HG02943 (cell line): ENCODE measurements at regions not wholly inside any gene's neighbourhood (a gene's known extent, or its start where the extent isn't known, plus 50 kb on each side); places are given as distances from the start of the nearest gene placed in this dataset.
A peak's percentile ranks its signal among the peaks of the same experiment; 100 is the strongest.

ENCODE experiments used
- ATAC-seq: cut with Tn5 transposase; IDR thresholded peaks from one replicate; pipeline ENCODE4 v1.9.1; 2021; ENCODE audit warnings: mild to moderate bottlenecking, low read depth, moderate library complexity; ENCODE audit not compliant: unreplicated experiment

DNA sequence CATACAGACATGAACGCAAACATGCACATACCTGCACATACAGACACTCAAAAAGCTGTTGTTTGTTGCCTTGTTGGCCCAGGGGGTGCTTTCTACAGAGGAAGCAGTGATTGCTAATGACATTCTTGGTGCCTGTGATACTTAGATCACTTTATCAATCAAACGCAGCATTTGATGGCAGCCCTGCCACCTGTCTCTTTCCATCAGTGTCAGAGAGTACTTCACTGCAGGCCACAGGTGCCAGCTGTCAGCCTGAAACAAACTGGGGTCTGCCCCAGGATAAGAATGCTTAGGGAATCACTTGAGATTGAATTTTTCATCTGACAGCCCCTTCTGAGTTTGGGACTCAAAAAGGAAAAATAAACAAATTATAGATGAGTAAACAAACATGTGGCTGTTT lies 388.9 kb upstream of the SGCD start:
- no peak for ATAC-seq

DNA sequence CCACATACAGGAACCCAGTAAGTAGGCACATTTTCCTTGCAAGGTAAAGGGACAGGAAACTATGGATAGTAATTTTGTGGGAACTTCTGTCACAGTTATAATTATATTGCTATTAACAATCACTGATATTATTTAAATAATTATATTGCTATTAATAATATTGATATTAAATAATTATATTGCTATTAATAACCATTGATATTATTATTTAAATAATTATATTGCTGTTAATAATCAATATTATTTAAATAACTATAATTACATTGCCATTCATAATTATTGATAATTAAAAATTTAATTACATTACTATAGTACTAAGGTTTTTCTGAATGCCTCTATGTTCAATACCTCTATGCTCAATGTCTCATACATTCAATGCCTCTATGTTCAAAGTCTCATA lies 385.6 kb upstream of the SGCD start:
- no peak for ATAC-seq

DNA sequence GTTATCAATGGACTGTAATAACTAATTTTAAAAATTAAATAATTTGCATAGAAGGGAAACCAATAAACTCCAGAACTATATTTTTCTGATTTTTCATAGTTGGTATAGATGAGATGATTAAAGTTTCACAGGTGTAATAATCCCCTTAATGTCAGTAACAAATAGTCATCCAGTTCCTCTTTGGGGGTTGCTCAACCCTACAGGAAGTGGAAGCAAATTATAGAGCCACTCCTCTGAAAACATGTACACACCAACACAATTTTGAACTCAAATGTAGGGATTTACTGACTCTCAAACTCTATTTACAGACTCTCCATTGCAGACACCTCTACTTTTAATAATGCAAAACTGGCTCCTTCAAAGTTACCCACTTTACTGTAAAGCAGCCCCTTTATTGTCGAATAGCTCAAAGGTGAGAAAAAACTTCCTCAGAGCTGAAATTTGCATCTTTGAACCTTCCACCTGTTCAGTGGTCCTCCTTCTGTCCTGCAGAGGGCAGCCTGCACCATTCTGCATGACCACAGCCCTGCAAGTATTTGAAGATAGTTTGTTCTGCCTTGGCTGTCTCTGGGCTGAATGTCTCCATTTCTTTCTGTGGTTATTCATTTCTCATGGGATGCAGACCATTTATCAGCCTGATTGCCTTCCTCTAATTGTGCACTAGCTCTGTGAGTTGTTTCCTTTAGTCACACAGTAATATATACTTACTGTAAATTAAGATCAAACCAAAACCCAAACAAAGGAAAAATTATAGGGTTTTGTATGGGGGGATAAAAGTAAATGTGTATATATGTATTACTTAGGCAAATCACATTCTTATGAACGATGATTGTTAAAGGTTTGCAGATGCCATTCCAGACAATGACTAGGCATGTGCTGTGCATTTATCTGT lies 383.2 kb upstream of the SGCD start:
- peak; percentile 61 for ATAC-seq

DNA sequence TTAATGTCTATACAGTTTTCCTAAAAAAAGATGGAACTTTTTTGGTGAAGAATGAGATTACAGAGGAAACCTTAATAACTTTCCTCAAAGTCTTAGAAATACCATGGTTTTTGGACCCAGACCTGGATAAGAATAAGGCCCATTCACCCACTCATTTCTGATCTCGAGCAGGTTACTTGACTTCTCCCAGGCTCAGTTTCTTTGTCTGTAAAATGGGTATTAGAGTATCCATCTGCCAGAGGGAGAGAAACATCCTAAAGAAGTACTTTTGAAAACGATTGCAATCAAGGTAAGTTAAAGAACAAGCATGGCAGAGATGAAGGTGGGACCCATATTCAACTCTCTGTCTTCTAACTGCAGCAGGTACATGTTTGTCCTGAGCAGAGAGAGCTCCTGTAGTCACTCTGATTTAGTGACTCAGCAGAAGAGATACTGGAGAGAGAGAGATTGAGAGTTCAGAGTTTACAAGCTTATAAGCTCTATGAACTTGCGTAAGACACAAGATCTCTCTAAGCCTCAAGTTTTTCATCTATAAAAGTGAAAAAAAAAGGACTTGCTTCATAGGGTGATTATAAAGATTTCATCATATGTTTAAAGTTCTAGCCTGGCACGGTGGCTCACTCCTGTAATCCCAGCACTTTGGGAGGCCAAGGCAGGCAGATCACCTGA lies 379.4 kb upstream of the SGCD start:
- ATAC-seq, result no peak

DNA sequence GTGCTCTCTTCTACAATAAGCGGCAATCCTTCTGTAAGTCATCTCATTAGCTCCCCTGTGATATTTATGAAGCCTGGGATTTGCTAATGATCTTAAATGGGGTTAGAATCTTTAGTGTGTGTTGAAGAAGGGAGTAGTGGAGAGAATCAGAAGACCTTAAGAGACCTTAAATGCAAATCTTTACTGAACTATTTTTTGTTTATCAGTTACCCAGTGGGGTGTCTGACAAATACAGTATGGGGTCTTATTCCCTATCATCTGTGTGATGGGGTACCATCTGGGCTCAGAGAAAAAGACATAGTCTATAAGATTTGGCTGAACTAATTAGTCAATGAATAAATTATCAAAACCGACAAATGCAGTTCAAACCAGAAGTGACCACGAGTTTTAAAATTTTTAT lies 378.4 kb upstream of the SGCD start:
- ATAC-seq, result no peak

DNA sequence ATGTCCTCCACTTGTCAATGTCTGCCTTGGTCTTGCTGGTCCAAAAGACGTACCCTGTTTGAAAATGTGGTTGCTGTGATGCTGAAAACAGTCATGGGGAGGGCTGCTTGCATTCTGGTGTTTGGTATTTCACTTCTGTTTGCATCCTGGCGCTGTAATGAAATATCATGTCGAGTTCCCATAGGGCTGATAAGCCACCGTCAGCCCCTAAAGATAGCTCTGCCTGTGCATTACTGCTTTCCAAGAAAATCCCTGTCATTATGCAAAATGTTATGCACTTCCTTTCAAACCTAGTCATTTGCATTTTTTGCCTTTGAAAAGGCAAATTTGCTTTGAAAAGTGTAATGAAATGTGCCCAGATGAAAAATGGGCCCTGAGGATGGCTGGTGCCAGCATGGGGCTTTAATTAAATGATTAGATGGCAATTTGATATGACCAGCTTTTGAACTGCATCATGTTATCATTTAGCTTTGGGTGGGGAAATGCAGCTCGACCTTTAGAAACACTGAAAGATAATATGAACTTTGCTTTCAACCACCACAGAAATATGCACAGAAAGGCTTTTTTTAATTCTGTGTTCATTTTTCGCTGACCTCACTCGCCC lies 374.4 kb upstream of the SGCD start:
- no peak for ATAC-seq

DNA sequence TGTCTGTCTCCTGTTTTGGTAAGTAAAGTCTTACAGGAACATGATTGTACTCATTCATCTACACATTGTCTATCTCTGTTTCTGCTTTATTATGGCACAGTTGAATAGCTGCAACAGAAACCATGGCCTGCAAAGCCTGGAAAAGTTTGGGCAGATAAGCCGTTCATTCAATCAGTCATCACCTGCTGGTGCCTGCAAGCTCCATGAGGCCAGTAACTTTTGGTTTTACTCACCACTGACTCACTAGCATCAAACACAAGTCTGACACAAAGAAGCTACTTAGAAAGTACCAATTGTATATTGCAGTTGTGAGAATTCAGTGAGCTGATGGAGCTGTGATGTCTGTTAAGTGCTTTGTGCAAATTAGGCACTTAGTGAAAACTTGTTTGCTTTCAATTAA lies 373.6 kb upstream of the SGCD start:
- ATAC-seq, result no peak

DNA sequence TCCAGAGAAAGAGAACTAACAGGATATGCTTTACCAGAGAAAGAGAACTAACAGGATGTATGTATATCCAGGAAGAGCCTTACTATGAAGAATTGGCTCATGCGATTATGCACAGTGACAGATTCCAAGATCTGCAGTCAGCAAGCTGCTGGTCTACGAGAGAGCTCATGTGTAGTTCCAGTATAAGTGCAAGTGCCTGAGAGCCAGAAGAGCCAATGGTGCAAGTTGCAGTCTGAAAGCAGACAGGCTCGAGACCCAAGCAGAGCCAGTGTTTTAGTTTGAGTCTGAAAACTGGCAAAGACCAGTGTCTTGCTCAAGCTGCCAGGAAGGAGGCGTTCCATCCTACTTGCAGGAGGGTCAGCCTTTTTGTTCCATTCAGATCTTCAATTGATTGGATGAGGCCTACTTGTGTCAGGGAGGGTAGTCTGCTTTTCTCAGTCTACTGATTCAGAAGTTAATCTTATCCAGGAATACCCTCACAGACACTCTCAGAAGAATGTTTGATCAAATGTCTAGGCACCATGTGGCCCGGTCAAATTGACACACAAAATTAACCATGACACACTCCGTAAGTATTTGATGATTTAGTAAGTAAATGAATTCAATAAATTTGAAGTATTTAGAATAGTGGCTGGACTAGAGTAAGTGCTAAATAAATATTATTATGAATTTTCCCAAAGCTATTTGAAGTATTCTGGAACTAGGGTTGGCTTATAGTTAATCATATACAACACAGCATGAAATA lies 372.1 kb upstream of the SGCD start:
- ATAC-seq, result no peak

DNA sequence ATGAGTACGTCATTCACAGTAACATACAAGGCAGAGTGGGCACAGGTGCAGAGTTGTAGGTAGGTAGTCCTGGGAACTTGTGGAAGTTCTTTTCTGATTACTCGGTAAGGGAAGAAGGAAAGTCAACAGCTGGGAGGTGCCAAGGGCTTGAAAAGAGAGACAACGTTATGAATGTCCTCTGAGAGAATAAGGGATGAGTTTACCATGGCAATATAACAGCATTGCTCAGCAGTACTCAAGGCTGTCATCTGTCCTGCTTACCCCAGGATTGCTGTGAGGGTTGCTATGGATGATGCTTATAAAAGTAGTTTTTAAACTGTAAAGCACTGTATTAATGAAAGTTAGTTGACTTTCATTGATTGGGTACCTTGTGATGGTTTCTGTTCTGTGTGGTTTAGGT lies 369.1 kb upstream of the SGCD start:
- no peak for ATAC-seq

DNA sequence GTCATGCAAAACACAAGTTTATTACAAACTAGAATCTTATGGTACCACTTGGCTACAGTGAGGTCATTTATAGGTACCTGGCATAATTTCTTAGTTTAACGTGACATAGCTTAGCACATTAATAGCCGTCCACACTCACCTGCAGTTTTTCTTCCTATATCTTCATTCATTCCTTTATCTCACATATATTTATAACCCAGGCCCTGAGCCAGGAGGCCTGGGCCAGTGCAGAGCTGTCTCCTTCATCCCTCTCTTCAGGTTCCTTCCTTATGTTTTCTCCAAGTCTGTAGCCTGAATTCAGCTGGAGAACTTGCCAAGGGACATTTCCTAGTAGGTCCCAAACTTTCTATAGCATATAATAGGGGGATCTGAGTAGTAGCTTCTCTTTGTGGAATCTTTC lies 367.9 kb upstream of the SGCD start:
- no peak for ATAC-seq

DNA sequence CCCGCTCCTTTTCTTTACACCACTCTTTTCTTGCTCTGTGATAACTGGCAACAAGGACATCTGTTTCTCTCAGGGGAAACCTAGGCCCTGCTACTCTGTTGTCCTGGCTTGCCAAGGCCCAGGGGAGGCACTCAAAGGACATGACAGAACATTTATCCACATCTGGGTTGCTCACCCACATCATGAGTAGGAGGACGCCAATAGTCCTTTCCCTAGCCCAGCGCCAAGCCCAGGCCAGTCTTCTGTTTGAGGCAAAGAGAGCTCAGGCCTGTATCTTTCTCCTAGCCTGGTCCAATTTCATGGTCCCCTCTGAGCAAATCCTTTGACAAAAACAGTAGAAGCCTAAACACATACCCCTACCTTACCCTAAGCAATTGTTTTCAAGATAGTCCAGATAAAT lies 366.8 kb upstream of the SGCD start:
- ATAC-seq, result no peak

DNA sequence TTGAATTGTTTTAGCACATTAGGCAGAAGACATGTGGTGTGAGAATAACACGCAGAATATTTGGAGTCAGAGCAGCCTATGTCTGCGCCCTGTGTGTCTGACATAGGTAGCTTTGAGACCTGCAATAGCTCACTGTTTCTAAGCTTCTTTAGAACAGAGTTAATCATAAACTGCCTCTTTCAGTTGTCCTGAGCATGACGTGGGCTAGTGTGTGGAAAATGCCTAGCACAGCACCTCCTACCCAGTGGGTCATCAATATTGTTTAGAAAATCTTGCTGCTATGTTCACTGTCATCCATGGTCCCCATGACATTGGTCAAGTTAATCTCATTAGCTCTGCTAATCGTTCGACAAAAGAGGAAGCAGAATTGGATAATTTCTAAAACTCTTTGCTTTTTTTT lies 357.4 kb upstream of the SGCD start:
- ATAC-seq, result no peak

DNA sequence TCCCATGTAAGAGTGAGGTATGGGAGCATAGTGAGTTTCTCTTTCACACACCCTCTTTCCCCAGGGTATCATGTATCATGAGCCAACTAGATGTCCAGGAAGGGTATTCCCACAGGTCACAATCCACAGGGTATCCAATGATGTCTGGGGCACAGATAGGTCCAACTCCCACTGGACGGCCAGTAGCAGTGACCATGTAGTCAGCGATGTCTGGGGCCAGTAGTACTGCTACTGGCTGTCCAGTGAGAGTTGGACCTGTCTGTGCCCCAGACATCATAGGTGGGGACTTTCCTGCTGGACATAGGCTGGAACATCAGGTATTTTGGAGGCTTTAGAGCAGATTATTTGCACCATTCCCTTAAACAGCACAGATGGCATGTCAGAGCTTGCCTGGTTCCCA lies 352.6 kb upstream of the SGCD start:
- ATAC-seq, result no peak

DNA sequence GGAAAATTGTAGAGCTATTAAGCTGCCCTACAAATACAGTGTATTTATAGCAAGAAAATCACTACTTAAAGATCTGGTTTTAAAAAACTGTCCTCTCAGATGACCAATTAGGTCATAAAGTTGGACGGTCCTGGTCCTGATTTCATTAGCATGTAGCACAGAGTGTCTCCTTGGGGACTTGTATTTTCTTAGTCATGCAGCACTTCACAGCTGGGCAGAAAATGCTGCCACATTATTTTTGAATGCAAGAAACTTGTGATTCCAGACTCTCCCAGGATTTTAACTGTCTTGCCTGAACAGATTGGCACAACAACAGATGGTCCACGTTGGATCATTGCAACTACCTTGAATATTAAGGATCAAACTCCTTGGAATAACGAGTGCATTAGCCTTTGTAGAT lies 348.1 kb upstream of the SGCD start:
- no peak for ATAC-seq

DNA sequence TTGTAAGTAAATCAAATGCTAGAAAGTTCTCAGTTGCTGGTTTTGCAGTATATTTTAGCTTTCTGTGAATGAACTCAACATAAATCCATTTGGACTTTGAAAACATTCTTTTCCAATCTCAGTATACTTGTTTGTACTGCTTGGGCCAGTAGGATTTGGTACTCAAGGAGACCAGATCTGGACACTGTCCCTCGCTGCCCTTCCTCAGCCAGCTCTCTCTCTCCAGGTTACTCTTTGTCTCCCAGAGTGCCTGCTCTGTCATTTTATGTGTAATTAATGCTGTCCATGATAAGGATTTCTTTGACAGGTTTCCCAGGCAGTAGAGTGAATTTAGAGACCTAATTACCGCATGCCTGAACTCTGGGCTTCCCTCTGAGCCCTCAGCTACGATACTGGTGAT lies 344.6 kb upstream of the SGCD start:
- no peak for ATAC-seq

DNA sequence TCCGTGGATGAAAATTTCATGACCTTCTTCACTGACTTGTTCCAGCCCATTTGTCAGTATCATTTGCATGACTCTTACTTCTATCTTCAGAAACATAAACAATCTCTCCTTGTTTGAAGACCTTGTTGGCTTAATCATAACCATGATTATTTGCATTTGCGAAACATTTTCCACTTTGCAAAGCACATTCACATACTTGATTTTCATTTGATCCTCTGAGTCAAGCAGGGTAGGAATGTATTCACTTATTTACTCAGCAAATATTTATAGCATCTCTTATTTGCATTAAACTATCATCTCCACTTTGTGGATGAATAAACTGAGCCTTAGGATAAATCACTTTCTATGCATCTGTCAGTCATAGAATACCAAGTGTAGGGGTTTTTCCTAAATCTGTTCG lies 343.0 kb upstream of the SGCD start:
- ATAC-seq, result no peak

DNA sequence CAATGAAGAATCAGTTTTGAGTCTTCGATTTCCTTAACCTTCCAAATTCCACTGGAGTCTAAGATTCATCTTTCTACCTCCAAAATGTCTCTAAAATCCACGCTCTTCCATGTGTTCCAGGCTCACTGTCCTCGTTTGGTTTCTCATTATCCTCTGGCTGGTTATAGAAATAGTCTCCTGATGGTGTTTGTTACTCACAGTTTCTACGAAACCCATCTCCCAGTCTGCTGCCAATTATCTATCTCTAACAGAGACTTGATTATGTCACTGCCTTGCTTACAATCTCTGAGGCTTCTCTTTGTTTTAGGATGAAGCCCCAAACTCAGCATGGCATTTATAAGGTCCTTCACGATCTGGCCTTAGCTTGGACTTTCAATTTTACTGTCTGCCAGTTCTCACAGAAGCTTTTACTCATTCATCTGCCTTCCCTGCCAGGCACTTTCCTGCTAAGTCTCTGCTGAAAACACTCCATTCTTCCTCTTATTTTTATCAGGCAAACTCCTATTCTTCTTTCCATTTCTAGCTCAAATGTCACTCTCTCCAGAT lies 339.6 kb upstream of the SGCD start:
- ATAC-seq, result no peak

DNA sequence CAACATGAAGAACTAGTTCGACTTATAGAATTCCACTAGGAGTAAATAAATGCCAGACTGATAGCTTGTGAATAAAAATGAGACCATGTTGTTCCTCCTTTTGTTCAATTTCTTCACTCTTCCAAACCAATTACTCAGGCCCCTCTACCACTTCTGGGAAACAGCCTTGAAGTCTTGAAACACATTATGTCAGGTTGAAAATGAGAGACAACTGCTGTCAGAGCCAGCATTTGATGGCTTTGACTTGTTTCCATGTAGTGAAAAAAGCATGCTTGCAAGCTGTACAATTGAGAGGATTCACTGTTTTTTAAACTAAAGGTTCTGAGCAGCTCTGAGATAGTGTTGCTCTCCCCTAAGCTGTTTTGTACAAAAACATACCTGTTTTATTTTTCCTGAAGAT lies 337.1 kb upstream of the SGCD start:
- no peak for ATAC-seq

DNA sequence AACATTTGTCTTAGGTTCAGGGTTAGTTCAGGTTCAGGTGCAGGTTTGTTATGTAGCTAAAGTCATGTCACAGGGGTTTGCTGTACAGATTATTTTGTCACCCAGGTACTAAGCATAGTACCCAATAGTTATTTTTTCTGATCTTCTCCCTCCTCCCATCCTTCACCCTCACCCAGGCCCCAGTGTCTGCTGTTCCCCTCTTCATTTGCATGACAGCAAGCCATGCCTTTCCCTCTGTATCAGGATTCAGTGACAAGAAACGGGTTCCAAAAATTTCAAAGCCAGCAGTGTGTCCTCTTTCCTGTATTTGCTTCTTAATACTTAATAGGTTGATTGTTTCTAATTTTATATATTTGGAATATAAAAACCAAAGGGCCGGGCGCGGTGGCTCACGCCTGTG lies 330.8 kb upstream of the SGCD start:
- ATAC-seq, result no peak

DNA sequence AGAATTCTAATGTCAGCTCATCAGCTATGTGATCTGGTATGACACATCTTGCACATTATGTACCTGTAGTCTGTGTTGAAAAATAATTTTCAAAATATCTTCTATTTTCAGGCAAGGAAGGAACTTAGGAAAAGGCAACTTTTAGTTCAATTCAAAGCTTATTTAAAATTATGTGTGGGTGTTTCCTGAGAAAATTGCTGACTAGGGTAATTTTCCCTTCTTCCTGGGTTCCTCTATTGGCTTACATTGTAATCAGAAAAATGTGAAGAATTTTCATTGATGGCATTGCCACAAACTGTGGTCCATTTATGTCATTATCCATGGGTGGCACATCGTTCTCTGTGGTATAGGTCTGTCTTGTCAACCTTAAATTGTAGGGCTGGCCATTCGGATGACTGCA lies 328.7 kb upstream of the SGCD start:
- no peak for ATAC-seq

DNA sequence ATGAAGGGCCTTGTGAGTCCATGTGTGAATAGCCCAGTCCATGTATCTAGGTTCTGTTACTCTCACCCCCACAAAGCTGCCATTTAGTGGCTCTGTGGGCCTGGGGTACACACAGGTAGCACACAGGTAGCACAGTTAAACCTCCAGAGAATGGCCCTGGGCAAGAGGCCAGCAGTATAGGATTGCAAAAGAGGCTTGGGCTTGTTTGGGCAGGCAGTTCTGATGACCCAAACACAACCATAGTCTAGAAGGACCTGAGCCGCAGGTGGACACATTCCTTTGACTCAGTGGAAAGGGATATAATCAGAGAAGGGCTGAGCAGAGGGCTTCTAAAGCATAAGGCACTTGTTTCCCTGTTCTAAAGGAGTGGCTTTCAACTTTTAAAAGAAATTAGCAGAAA lies 326.8 kb upstream of the SGCD start:
- no peak for ATAC-seq
